Keratinocyte (primary cell): ENCODE measurements at regions not wholly inside any gene's neighbourhood (a gene's known extent, or its start where the extent isn't known, plus 50 kb on each side); places are given as distances from the start of the nearest gene placed in this dataset.

Experiments used
- DNase-seq: peaks from one replicate; pipeline ENCODE4 v3.0.0-alpha.2; 2011; ENCODE audit warnings: low read depth, missing footprints, low spot score
- FAIRE-seq: peaks from 2 replicates; lab custom pipeline; 2011; peaks lifted over from hg19 to GRCh38; lab: Jason Lieb, UNC
- H2AFZ ChIP-seq: 2 replicates; pipeline ENCODE4 v1.6.0; 2012; ENCODE audit warnings: low read length, control low read depth, inconsistent platforms; ENCODE audit not compliant: control insufficient read depth
- H3K27ac ChIP-seq: 2 replicates; pipeline ENCODE4 v1.5.1; 2011; ENCODE audit warnings: low read length; ENCODE audit not compliant: control insufficient read depth, insufficient read depth
- H3K27me3 ChIP-seq: 3 replicates; pipeline ENCODE4 v1.6.0; 2011; ENCODE audit warnings: low read length; ENCODE audit not compliant: control insufficient read depth, insufficient read depth; ENCODE audit errors: extremely low read depth
- H3K36me3 ChIP-seq, 2 experiments: 2 replicates in 1 of 2; 3 replicates in 1 of 2; pipeline ENCODE4 v1.5.1; 2011; ENCODE audit warnings: low read length in 2 of 2, mild to moderate bottlenecking in 1 of 2; ENCODE audit not compliant: control insufficient read depth in 2 of 2, insufficient read depth in 2 of 2; ENCODE audit errors: extremely low read depth in 1 of 2
- H3K4me1 ChIP-seq: 3 replicates; pipeline ENCODE4 v1.5.1; 2011; ENCODE audit warnings: low read length; ENCODE audit not compliant: control insufficient read depth, insufficient read depth; ENCODE audit errors: extremely low read depth
- H3K4me2 ChIP-seq: 3 replicates; pipeline ENCODE4 v1.6.0; 2011; ENCODE audit warnings: low read depth, low read length; ENCODE audit not compliant: control insufficient read depth, insufficient read depth; ENCODE audit errors: extremely low read depth
- H3K4me3 ChIP-seq, 3 experiments: fragments of 200-600 bp in 1 of 3; sonication (generic) in 1 of 3; 2 replicates in 2 of 3; 3 replicates in 1 of 3; pipeline ENCODE4 v1.5.1; 2011 to 2016; ENCODE audit warnings: low read length in 3 of 3, mild to moderate bottlenecking in 3 of 3, control low read depth in 2 of 3, inconsistent platforms in 1 of 3, low read depth in 1 of 3, mixed read lengths in 1 of 3, mixed run types in 1 of 3, moderate library complexity in 1 of 3; ENCODE audit not compliant: control insufficient read depth in 2 of 3, insufficient read depth in 2 of 3; ENCODE audit errors: extremely low read depth in 1 of 3
- H3K79me2 ChIP-seq: 2 replicates; pipeline ENCODE4 v1.6.0; 2012; ENCODE audit warnings: low read length; ENCODE audit not compliant: control insufficient read depth, insufficient read depth
- H3K9ac ChIP-seq: 3 replicates; pipeline ENCODE4 v1.6.0; 2011; ENCODE audit warnings: low read length; ENCODE audit not compliant: control insufficient read depth, insufficient read depth; ENCODE audit errors: extremely low read depth
- H3K9me1 ChIP-seq: 3 replicates; pipeline ENCODE4 v1.6.0; 2011; ENCODE audit warnings: low read length; ENCODE audit not compliant: control insufficient read depth, insufficient read depth; ENCODE audit errors: extremely low read depth
- H3K9me3 ChIP-seq: 2 replicates; pipeline ENCODE4 v1.5.1; 2012; ENCODE audit warnings: low read depth, low read length; ENCODE audit not compliant: control insufficient read depth
- H4K20me1 ChIP-seq: 3 replicates; pipeline ENCODE4 v1.6.0; 2011; ENCODE audit warnings: low read length; ENCODE audit not compliant: control insufficient read depth, insufficient read depth; ENCODE audit errors: extremely low read depth
- CTCF ChIP-seq, 3 experiments: IDR thresholded peaks in 1 of 3; conservative IDR thresholded peaks in 1 of 3; optimal IDR thresholded peaks in 1 of 3; 2 replicates in 2 of 3; 3 replicates in 1 of 3; pipeline versions ENCODE3 to v1.5.1; 2011; ENCODE audit warnings: low read length in 3 of 3, mild to moderate bottlenecking in 3 of 3, moderate library complexity in 2 of 3, control low read depth in 1 of 3, inconsistent platforms in 1 of 3; ENCODE audit not compliant: insufficient read depth in 2 of 3; ENCODE audit errors: extremely low read depth in 1 of 3
- EZH2 ChIP-seq: IDR thresholded peaks from one replicate; pipeline ENCODE4 v1.6.1; 2012; ENCODE audit warnings: inconsistent platforms, mild to moderate bottlenecking, low read length, moderate library complexity
- dilution Hi-C: fragments of 300-500 bp; cut with MboI; formaldehyde crosslinking; loops from one replicate; pipeline ENCODE4 v1.7.0; 2020; ENCODE audit warnings: low sequenced_read_pairs; ENCODE audit not compliant: extremely low pct_ligation_motif_present

- H3K9ac ChIP-seq: no peak overlapping the region
- no peaks in the 10 kb centered on the region for H3K9me1 ChIP-seq
- peaks cover 47% of the 10 kb centered on the region for H3K4me1 ChIP-seq
- H3K4me3 ChIP-seq: no peak overlapping the region
- FAIRE-seq: no peak
- no peak overlapping the region for H2AFZ ChIP-seq
- H3K27ac ChIP-seq: peak overlapping the region; percentile 99
- no peak for DNase-seq
- H3K27me3 ChIP-seq: no peaks in the 10 kb centered on the region
- H3K36me3 ChIP-seq: no peaks in the 10 kb centered on the region
- H3K4me2 ChIP-seq: peak overlapping the region; percentile 88
- dilution Hi-C loops: no loop called here
- TF ChIP-seq CTCF (optimal IDR thresholded peaks at IDR 0.05 in 1 of 3, IDR thresholded peaks at IDR 0.05 in 1 of 3, conservative IDR thresholded peaks at IDR 0.05 in 1 of 3; ENCODE audit: extremely low read depth in 1 of 3, insufficient read depth in 2 of 3, low read length in 3 of 3) (peak in 1 of 3 experiments; percentile 25), EZH2 (no peak)
- H3K79me2 ChIP-seq: no peaks in the 10 kb centered on the region
- H4K20me1 ChIP-seq: no peaks in the 10 kb centered on the region
- H3K9me3 ChIP-seq: peaks cover 2% of the 10 kb centered on the region
These were observed 73.9 kb upstream of the TANC1 start for GRCh38 chr2:158894572-158894971.

- no peak overlapping the region for H3K4me2 ChIP-seq
- no peak overlapping the region for H3K9ac ChIP-seq
- no peaks in the 10 kb centered on the region for H3K4me1 ChIP-seq
- no peaks in the 10 kb centered on the region for H4K20me1 ChIP-seq
- dilution Hi-C loops: no loop called here
- no peaks in the 10 kb centered on the region for H3K27me3 ChIP-seq
- H3K27ac ChIP-seq: no peak overlapping the region
- H3K79me2 ChIP-seq: no peaks in the 10 kb centered on the region
- no peaks in the 10 kb centered on the region for H3K9me3 ChIP-seq
- no peak for TF ChIP-seq EZH2
- TF ChIP-seq CTCF (optimal IDR thresholded peaks at IDR 0.05 in 1 of 3, IDR thresholded peaks at IDR 0.05 in 1 of 3, conservative IDR thresholded peaks at IDR 0.05 in 1 of 3; ENCODE audit: extremely low read depth in 1 of 3, insufficient read depth in 2 of 3, low read length in 3 of 3): no peak
- H2AFZ ChIP-seq: no peak overlapping the region
- no peak for DNase-seq
- no peaks in the 10 kb centered on the region for H3K9me1 ChIP-seq
- FAIRE-seq: no peak
- no peaks in the 10 kb centered on the region for H3K36me3 ChIP-seq
- H3K4me3 ChIP-seq: no peak overlapping the region
These were observed 68.1 kb upstream of the TANC1 start for GRCh38 chr2:158900345-158900744.
